ENCODE measurements at regions not wholly inside any gene's neighbourhood (a gene's known extent, or its start where the extent isn't known, plus 50 kb on each side); places are given as distances from the start of the nearest gene placed in this dataset.

GRCh38 chr4:160426233-160426632, 1323.4 kb downstream of the RAPGEF2 start (continued):
- TF ChIP-seq ZBTB40 (IDR thresholded peaks at IDR 0.05) (no peak), ZBTB40 (CRISPR knock-in tag; IDR thresholded peaks at IDR 0.05) (no peak), ZNF747 (CRISPR knock-in tag; IDR thresholded peaks at IDR 0.05; ENCODE audit: borderline replicate concordance) (no peak), THAP7 (CRISPR knock-in tag; IDR thresholded peaks at IDR 0.05) (no peak), YY1 (IDR thresholded peaks at IDR 0.05; ENCODE audit: insufficient read depth, insufficient replicate concordance, low read depth, low read length) (no peak), ZNF607 (CRISPR knock-in tag; IDR thresholded peaks at IDR 0.05; ENCODE audit: borderline replicate concordance) (no peak), MZF1 (CRISPR knock-in tag; IDR thresholded peaks at IDR 0.05; ENCODE audit: borderline replicate concordance) (no peak), NFE2L1 (CRISPR knock-in tag; IDR thresholded peaks at IDR 0.05; ENCODE audit: borderline replicate concordance) (no peak)
